ENCODE measurements at regions not wholly inside any gene's neighbourhood (a gene's known extent, or its start where the extent isn't known, plus 50 kb on each side); places are given as distances from the start of the nearest gene placed in this dataset.
"Not testable (repeated sequence)": the region's sequence is repeated elsewhere in the genome, so short reads cannot be mapped to it uniquely, and the experiment has no call there.

DNA sequence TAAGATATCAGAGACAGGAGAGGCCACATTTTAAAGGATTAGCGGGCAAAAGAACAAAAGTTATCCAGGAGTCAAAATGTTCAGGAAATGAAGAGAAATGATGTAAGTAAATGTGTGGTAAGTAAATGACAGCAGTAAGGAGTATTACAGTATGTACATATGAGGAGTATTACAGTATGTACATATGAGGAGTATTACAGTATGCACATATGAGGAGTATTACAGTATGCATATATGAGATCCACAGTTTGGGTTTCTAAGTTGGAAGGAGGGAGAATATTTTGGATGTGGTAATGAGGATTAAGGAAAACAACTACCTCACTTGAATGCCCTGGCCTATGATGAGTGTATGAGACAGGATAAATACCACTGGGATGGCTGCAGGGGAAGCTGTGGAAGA lies 192.4 kb upstream of the DGKB start:
- Mint-ChIP-seq H3K9me3 (peaks cover 10% of the 10 kb centered on the region), H3K27ac (no peak overlapping the region), H3K4me1 (ENCODE audit: low read depth) (no peaks in the 10 kb centered on the region), H3K27me3 (ENCODE audit: low read depth) (no peaks in the 10 kb centered on the region), H3K36me3 (ENCODE audit: low read depth) (no peaks in the 10 kb centered on the region), H3K4me3 (ENCODE audit: low read depth) (no peak overlapping the region)
- intact Hi-C loops (cut with micrococcal nuclease): no loop called here
- DNase-seq (ENCODE audit: low spot score): no peak

GRCh38 chr7:15087771-15088170 lies 185.2 kb upstream of the DGKB start:
- Mint-ChIP-seq H3K9me3 (peaks cover 19% of the 10 kb centered on the region), H3K27me3 (ENCODE audit: low read depth) (no peaks in the 10 kb centered on the region), H3K27ac (no peak overlapping the region), H3K4me3 (ENCODE audit: low read depth) (no peak overlapping the region), H3K4me1 (ENCODE audit: low read depth) (no peaks in the 10 kb centered on the region), H3K36me3 (ENCODE audit: low read depth) (no peaks in the 10 kb centered on the region)
- intact Hi-C loops (cut with micrococcal nuclease): no loop called here
- no peak for DNase-seq (ENCODE audit: low spot score)

- no peaks in the 10 kb centered on the region for H3K27me3 Mint-ChIP-seq (ENCODE audit: low read depth)
- no peaks in the 10 kb centered on the region for H3K36me3 Mint-ChIP-seq (ENCODE audit: low read depth)
- peaks cover 22% of the 10 kb centered on the region for H3K9me3 Mint-ChIP-seq
- DNase-seq (ENCODE audit: low spot score): no peak
- intact Hi-C loops (cut with micrococcal nuclease): no loop called here
- no peaks in the 10 kb centered on the region for H3K4me1 Mint-ChIP-seq (ENCODE audit: low read depth)
- H3K4me3 Mint-ChIP-seq (ENCODE audit: low read depth): no peak overlapping the region
- H3K27ac Mint-ChIP-seq: no peak overlapping the region
Measured at GRCh38 chr7:15086862-15087261, 184.3 kb upstream of the DGKB start.

DNA sequence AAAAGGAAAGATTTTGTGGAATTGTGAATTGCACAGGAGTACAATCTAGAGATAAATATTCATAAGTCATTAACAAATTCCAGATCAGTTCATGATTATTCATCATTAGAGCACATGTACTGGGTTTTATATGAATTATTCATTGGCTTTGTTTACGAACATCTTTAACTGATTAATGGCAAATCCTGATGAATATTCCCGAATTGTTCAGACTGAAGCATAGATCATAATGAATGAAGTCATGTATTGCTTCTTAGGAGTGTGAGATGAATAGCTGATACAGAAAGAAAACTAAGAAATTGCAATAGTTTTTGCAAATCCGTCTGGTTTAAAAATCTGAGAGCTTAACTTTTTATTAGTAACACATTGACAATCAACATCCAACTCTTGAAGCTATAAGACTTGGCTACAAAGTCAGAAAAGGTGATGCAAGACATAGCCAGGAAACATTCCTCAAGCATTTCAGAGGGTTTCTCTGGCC lies 183.6 kb upstream of the DGKB start:
- no peaks in the 10 kb centered on the region for H3K27me3 Mint-ChIP-seq (ENCODE audit: low read depth)
- DNase-seq (ENCODE audit: low spot score): no peak
- H3K4me1 Mint-ChIP-seq (ENCODE audit: low read depth): no peaks in the 10 kb centered on the region
- no peak overlapping the region for H3K4me3 Mint-ChIP-seq (ENCODE audit: low read depth)
- H3K36me3 Mint-ChIP-seq (ENCODE audit: low read depth): no peaks in the 10 kb centered on the region
- no peak overlapping the region for H3K27ac Mint-ChIP-seq
- H3K9me3 Mint-ChIP-seq: peaks cover 22% of the 10 kb centered on the region
- intact Hi-C loops (cut with micrococcal nuclease): no loop called here

DNA sequence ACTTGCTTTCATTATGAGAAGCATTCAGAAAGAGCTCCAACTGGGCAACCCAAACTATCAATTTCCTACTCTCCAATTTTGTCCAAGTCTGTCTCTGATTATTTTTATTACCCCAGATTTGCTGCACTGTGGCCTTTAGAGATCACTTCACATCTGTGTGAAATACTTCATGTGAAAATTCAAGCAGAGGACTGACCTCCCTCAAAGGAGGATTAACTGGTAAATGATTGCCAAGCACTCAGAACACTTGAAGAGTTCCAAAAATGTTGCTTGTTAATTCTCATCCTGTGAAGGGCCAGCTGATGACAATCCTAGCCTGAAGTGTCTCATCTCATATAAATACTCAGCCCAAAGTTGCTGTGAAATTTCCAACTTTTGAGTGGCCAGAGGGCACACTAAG lies 182.8 kb upstream of the DGKB start:
- Mint-ChIP-seq H3K4me3 (ENCODE audit: low read depth) (no peak overlapping the region), H3K9me3 (peaks cover 22% of the 10 kb centered on the region), H3K27ac (no peak overlapping the region), H3K27me3 (ENCODE audit: low read depth) (no peaks in the 10 kb centered on the region), H3K4me1 (ENCODE audit: low read depth) (no peaks in the 10 kb centered on the region), H3K36me3 (ENCODE audit: low read depth) (no peaks in the 10 kb centered on the region)
- intact Hi-C loops (cut with micrococcal nuclease): no loop called here
- DNase-seq (ENCODE audit: low spot score): no peak

DNA sequence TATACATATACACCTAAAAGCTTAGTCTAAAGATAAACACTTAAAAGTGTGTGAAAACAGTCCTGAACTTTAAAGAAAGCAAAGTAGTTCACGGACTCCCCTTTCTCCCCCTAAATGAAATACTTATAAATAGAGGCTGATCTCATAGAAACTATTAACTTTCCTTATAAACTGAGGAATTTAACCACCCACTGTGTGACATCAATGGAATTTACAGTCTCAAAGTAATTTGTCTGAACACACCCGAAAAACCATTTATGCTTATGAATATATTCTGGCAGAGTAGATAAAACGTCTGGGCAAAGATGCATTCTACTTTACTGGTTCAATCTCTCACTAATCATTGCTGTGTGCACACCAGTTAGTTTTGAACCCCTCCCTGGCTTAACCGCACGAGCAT lies 181.8 kb upstream of the DGKB start:
- no peak overlapping the region for H3K27ac Mint-ChIP-seq
- no peaks in the 10 kb centered on the region for H3K27me3 Mint-ChIP-seq (ENCODE audit: low read depth)
- intact Hi-C loops (cut with micrococcal nuclease): no loop called here
- no peak overlapping the region for H3K4me3 Mint-ChIP-seq (ENCODE audit: low read depth)
- H3K9me3 Mint-ChIP-seq: peaks cover 17% of the 10 kb centered on the region
- no peaks in the 10 kb centered on the region for H3K36me3 Mint-ChIP-seq (ENCODE audit: low read depth)
- no peaks in the 10 kb centered on the region for H3K4me1 Mint-ChIP-seq (ENCODE audit: low read depth)
- no peak for DNase-seq (ENCODE audit: low spot score)

DNA sequence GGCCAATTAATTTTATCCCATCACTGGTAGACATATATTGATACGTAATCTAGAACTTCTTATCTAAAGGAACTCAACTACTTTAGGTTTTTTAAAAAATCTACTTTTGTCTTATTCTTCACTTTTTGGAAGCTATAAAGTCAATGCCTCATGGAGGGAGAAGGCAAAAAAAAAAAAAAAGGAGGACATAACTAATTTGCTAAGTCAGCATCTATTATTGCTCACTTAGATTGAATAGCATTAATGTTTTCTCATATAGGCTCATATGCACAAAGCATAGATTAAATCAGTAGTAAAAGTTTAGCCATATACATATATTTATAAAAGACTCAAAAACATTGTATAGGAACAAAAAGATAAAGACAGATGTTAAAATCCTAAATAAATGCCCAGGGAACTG lies 179.3 kb upstream of the DGKB start:
- no peak for DNase-seq (ENCODE audit: low spot score)
- Mint-ChIP-seq H3K27ac (no peak overlapping the region), H3K36me3 (ENCODE audit: low read depth) (no peaks in the 10 kb centered on the region), H3K27me3 (ENCODE audit: low read depth) (no peaks in the 10 kb centered on the region), H3K4me1 (ENCODE audit: low read depth) (no peaks in the 10 kb centered on the region), H3K9me3 (peaks cover 19% of the 10 kb centered on the region), H3K4me3 (ENCODE audit: low read depth) (no peak overlapping the region)
- intact Hi-C loops (cut with micrococcal nuclease): no loop called here

DNA sequence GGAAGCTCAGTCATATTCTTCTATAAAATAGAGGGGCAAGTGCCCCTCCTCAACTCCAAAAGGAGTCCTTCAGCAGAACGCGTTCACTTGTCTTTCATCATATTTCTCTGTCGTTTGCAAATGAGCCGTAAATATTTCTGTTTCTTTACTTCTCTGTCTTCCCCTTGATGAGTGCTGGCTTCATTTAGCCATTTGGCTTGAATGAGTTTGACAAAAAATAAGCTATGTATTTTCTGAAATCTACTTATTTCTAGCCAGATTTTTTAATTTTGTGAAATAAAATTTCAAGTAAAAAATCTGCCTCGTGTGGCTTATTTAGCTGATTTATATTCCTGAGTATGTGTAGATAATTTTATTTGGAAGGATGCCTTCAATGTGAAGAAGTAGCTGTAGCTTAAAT lies 170.8 kb upstream of the DGKB start:
- H3K4me1 Mint-ChIP-seq (ENCODE audit: low read depth): no peaks in the 10 kb centered on the region
- no peak overlapping the region for H3K4me3 Mint-ChIP-seq (ENCODE audit: low read depth)
- H3K9me3 Mint-ChIP-seq: peaks cover 26% of the 10 kb centered on the region
- H3K36me3 Mint-ChIP-seq (ENCODE audit: low read depth): no peaks in the 10 kb centered on the region
- intact Hi-C loops (cut with micrococcal nuclease): no loop called here
- no peak overlapping the region for H3K27ac Mint-ChIP-seq
- no peak for DNase-seq (ENCODE audit: low spot score)
- H3K27me3 Mint-ChIP-seq (ENCODE audit: low read depth): no peaks in the 10 kb centered on the region

- H3K9me3 Mint-ChIP-seq: peaks cover 16% of the 10 kb centered on the region
- no peaks in the 10 kb centered on the region for H3K27me3 Mint-ChIP-seq (ENCODE audit: low read depth)
- H3K27ac Mint-ChIP-seq: no peak overlapping the region
- no peaks in the 10 kb centered on the region for H3K36me3 Mint-ChIP-seq (ENCODE audit: low read depth)
- intact Hi-C loops (cut with micrococcal nuclease): no loop called here
- no peak for DNase-seq (ENCODE audit: low spot score)
- H3K4me1 Mint-ChIP-seq (ENCODE audit: low read depth): no peaks in the 10 kb centered on the region
- no peak overlapping the region for H3K4me3 Mint-ChIP-seq (ENCODE audit: low read depth)
Measured at GRCh38 chr7:15068324-15068723, 165.8 kb upstream of the DGKB start.

DNA sequence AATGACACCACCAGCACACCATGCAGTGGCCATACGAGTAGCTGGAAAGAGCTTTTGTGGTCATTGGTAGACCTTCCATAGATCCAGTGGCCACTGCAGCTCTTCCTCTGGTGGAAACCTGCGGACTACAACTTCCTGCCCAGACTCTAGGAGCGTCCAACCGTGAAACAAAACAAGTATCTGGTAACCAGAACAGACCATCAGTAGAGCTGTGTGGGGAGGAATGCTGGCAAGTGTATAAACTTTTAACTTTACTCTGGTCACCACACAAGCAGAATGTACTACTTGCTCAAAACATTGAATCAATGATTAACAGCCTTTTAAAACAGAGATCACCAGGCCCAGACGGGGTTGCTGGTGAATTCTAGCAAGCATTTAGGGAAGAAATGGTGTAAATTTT lies 154.7 kb upstream of the DGKB start:
- Mint-ChIP-seq H3K9me3 (peaks cover 12% of the 10 kb centered on the region), H3K4me3 (ENCODE audit: low read depth) (no peak overlapping the region), H3K27ac (no peak overlapping the region), H3K4me1 (ENCODE audit: low read depth) (no peaks in the 10 kb centered on the region), H3K27me3 (ENCODE audit: low read depth) (no peaks in the 10 kb centered on the region), H3K36me3 (ENCODE audit: low read depth) (no peaks in the 10 kb centered on the region)
- intact Hi-C loops (cut with micrococcal nuclease): no loop called here
- no peak for DNase-seq (ENCODE audit: low spot score)

DNA sequence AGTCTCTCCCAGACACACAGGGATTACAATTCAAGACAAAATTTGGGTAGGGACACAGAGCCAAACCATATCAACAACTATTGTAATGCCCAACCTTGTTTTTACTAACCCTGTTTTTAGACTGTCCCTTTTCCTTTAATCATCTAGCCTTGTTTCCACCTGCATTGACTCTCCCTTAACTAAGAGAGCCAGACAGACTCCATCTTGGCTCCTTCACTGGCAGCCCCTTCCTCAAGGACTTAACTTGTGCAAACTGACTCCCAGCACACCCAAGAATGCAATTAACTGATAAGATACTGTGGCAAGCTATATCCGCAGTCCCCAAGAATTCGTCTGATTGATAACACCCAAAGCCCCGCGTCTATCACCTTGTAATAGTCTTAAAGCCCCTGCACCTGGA lies 151.8 kb upstream of the DGKB start:
- H3K4me1 Mint-ChIP-seq (ENCODE audit: low read depth); H3K36me3 Mint-ChIP-seq (ENCODE audit: low read depth); H3K27ac Mint-ChIP-seq; intact Hi-C loops (cut with micrococcal nuclease); H3K4me3 Mint-ChIP-seq (ENCODE audit: low read depth); DNase-seq (ENCODE audit: low spot score); H3K27me3 Mint-ChIP-seq (ENCODE audit: low read depth): not testable (repeated sequence)
- H3K9me3 Mint-ChIP-seq: peaks cover 12% of the 10 kb centered on the region

GRCh38 chr7:15049157-15049556 lies 146.6 kb upstream of the DGKB start:
- H3K27ac Mint-ChIP-seq: no peak overlapping the region
- peaks cover 4% of the 10 kb centered on the region for H3K9me3 Mint-ChIP-seq
- no peaks in the 10 kb centered on the region for H3K27me3 Mint-ChIP-seq (ENCODE audit: low read depth)
- no peak overlapping the region for H3K4me3 Mint-ChIP-seq (ENCODE audit: low read depth)
- intact Hi-C loops (cut with micrococcal nuclease): no loop called here
- no peaks in the 10 kb centered on the region for H3K36me3 Mint-ChIP-seq (ENCODE audit: low read depth)
- H3K4me1 Mint-ChIP-seq (ENCODE audit: low read depth): no peaks in the 10 kb centered on the region
- no peak for DNase-seq (ENCODE audit: low spot score)

GRCh38 chr7:15046861-15047260 lies 144.3 kb upstream of the DGKB start:
- no peaks in the 10 kb centered on the region for H3K4me1 Mint-ChIP-seq (ENCODE audit: low read depth)
- no peak overlapping the region for H3K4me3 Mint-ChIP-seq (ENCODE audit: low read depth)
- DNase-seq (ENCODE audit: low spot score): no peak
- H3K9me3 Mint-ChIP-seq: peaks cover 4% of the 10 kb centered on the region
- intact Hi-C loops (cut with micrococcal nuclease): no loop called here
- H3K27me3 Mint-ChIP-seq (ENCODE audit: low read depth): no peaks in the 10 kb centered on the region
- H3K27ac Mint-ChIP-seq: no peak overlapping the region
- H3K36me3 Mint-ChIP-seq (ENCODE audit: low read depth): no peaks in the 10 kb centered on the region

DNA sequence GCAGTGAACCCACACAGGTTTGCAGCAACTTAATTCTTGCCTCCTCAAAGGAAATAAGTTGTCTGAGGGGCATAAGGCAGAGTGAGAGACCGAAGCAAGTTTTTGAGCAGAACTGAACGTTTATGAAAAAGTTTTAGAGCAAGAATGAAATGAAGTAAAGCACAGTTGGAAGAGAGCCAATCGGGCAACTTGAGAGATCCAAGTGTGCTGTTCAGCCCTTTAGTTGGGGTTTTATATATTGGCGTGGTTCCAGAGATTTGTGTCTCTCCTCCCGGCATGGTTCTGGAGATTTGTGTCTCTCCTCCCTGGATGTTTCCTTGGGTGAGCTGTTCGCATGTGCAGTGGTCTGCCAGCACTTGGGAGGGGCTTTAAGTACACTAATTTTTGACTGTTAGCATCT lies 141.4 kb upstream of the DGKB start:
- Mint-ChIP-seq H3K9me3 (no peaks in the 10 kb centered on the region), H3K36me3 (ENCODE audit: low read depth) (no peaks in the 10 kb centered on the region), H3K4me1 (ENCODE audit: low read depth) (no peaks in the 10 kb centered on the region), H3K27ac (no peak overlapping the region), H3K27me3 (ENCODE audit: low read depth) (no peaks in the 10 kb centered on the region), H3K4me3 (ENCODE audit: low read depth) (no peak overlapping the region)
- intact Hi-C loops (cut with micrococcal nuclease): no loop called here
- DNase-seq (ENCODE audit: low spot score): no peak
